HEK293T (cell line): ENCODE measurements at regions not wholly inside any gene's neighbourhood (a gene's known extent, or its start where the extent isn't known, plus 50 kb on each side); places are given as distances from the start of the nearest gene placed in this dataset.
"Not testable (repeated sequence)": the region's sequence is repeated elsewhere in the genome, so short reads cannot be mapped to it uniquely, and the experiment has no call there.

Experiments used
- CTCF ChIA-PET: fragments of 350-600 bp; formaldehyde crosslinking; extraction: SDS; loops from one replicate; lab custom pipeline; 2021; ENCODE audit warnings: antibody characterized with exemption, inconsistent platforms; lab: Yijun Ruan, JAX
- POLR2A ChIA-PET: fragments of 350-600 bp; formaldehyde crosslinking; extraction: SDS; loops from one replicate; lab custom pipeline; 2020; ENCODE audit warnings: antibody characterized with exemption, inconsistent platforms; lab: Yijun Ruan, JAX
- DNase-seq: peaks from one replicate; pipeline ENCODE4 v3.0.0; 2012; ENCODE audit warnings: mixed read lengths; ENCODE audit errors: extremely low spot score
- ARNT ChIP-seq: fragments of 450-650 bp; IDR thresholded peaks from 2 replicates; pipeline ENCODE4 v1.6.1; 2017; ENCODE audit warnings: mild to moderate bottlenecking
- BHLHE40 ChIP-seq: fragments of 450-650 bp; IDR thresholded peaks from 2 replicates; pipeline ENCODE4 v1.6.1; 2016; ENCODE audit warnings: mild to moderate bottlenecking, moderate library complexity, borderline replicate concordance
- CTBP1 ChIP-seq: fragments of 450-650 bp; IDR thresholded peaks from 2 replicates; pipeline ENCODE4 v1.6.1; 2016; ENCODE audit warnings: borderline replicate concordance
- ELF4 ChIP-seq: fragments of 450-650 bp; IDR thresholded peaks from 2 replicates; pipeline ENCODE4 v1.6.1; 2017; ENCODE audit warnings: antibody characterized with exemption
- FOXA1 ChIP-seq: fragments of 450-650 bp; IDR thresholded peaks from 2 replicates; pipeline ENCODE4 v1.6.1; 2016; ENCODE audit warnings: mild to moderate bottlenecking
- FOXK2 ChIP-seq: fragments of 450-650 bp; IDR thresholded peaks from 2 replicates; pipeline ENCODE4 v1.6.1; 2016; ENCODE audit warnings: mild to moderate bottlenecking
- FOXM1 ChIP-seq: fragments of 450-650 bp; IDR thresholded peaks from 2 replicates; pipeline ENCODE4 v1.6.1; 2017; ENCODE audit warnings: mild to moderate bottlenecking, borderline replicate concordance
- HDGF ChIP-seq: fragments of 450-650 bp; IDR thresholded peaks from 2 replicates; pipeline ENCODE4 v1.6.1; 2017; ENCODE audit warnings: antibody characterized with exemption, borderline replicate concordance
- L3MBTL2 ChIP-seq: fragments of 450-650 bp; conservative IDR thresholded peaks from 2 replicates; pipeline ENCODE4 v1.6.1; 2016; ENCODE audit warnings: mild to moderate bottlenecking
- LEF1 ChIP-seq: fragments of 450-650 bp; IDR thresholded peaks from 2 replicates; pipeline ENCODE4 v1.6.1; 2017; ENCODE audit warnings: mild to moderate bottlenecking, borderline replicate concordance
- NFRKB ChIP-seq: fragments of 450-650 bp; IDR thresholded peaks from 2 replicates; pipeline ENCODE4 v1.6.1; 2016; ENCODE audit warnings: mild to moderate bottlenecking, moderate library complexity
- SP1 ChIP-seq: fragments of 450-650 bp; IDR thresholded peaks from 2 replicates; pipeline ENCODE4 v1.6.1; 2017
- SUZ12 ChIP-seq: fragments of 450-650 bp; IDR thresholded peaks from 2 replicates; pipeline ENCODE4 v1.6.1; 2016; ENCODE audit warnings: mild to moderate bottlenecking
- TARDBP ChIP-seq: fragments of 450-650 bp; IDR thresholded peaks from 2 replicates; pipeline ENCODE4 v1.6.1; 2016
- ZNF384 ChIP-seq: fragments of 450-650 bp; IDR thresholded peaks from 2 replicates; pipeline ENCODE4 v1.6.1; 2016
- TF ChIP-seq, protein P1 (sequence below): fragments of 450-650 bp; IDR thresholded peaks from 2 replicates; pipeline ENCODE4 v1.6.1; 2016

- CTCF ChIA-PET, result no interaction called here
- POLR2A ChIA-PET, result no interaction called here
- no peak for TF ChIP-seq NFRKB
- no peak for TF ChIP-seq TARDBP
- TF ChIP-seq LEF1, result no peak
- TF ChIP-seq FOXK2, result no peak
- no peak for TF ChIP-seq ZNF384
- TF ChIP-seq BHLHE40, result no peak
- TF ChIP-seq FOXA1, result no peak
- TF ChIP-seq FOXM1, result no peak
- no peak for TF ChIP-seq HDGF
- no peak for TF ChIP-seq L3MBTL2
- TF ChIP-seq, protein P1, sequence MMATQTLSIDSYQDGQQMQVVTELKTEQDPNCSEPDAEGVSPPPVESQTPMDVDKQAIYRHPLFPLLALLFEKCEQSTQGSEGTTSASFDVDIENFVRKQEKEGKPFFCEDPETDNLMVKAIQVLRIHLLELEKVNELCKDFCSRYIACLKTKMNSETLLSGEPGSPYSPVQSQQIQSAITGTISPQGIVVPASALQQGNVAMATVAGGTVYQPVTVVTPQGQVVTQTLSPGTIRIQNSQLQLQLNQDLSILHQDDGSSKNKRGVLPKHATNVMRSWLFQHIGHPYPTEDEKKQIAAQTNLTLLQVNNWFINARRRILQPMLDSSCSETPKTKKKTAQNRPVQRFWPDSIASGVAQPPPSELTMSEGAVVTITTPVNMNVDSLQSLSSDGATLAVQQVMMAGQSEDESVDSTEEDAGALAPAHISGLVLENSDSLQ, result no peak
- no peak for TF ChIP-seq ELF4
- no peak for TF ChIP-seq SP1
- no peak for DNase-seq
Observed at GRCh38 chr10:30529373-30529998, 95.5 kb downstream of the MAP3K8 start.

DNA sequence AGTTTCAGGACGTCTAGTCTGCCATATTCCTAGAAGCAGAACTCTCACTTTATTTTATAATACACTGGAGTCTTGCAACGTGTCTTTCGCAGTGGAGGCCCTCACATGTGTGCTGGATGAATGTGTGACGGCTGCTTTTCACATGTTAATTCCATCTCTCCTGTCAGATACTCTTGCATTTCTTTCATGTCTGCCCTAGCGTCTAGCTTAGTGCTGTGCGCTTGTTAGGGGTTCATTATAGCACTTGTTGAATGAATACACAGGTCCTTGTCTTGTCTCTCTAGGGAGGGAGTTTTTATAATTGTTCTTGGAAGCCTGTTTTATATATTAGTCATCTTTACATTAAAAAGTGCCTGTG is 94.4 kb downstream of the MAP3K8 start:
- TF ChIP-seq TARDBP (no peak), CTBP1 (no peak), FOXA1 (no peak), ARNT (no peak), L3MBTL2 (no peak), ELF4 (no peak), HDGF (no peak), LEF1 (no peak), SP1 (no peak), FOXK2 (no peak), ZNF384 (no peak), BHLHE40 (no peak), NFRKB (no peak), FOXM1 (no peak), SUZ12 (no peak)
- TF ChIP-seq, protein P1, result no peak
- ChIA-PET CTCF (no interaction called here), POLR2A (no interaction called here)
- DNase-seq, result no peak

GRCh38 chr10:30527623-30528428 is 93.8 kb downstream of the MAP3K8 start:
- no peak for DNase-seq
- POLR2A ChIA-PET, result interaction anchor here (0.8 kb wide), 1 partner anchor 9 kb away, joined by 3 read pairs; no protein-coding TSS in a partner anchor
- CTCF ChIA-PET, result no interaction called here
- TF ChIP-seq L3MBTL2 (no peak), HDGF (no peak), TARDBP (no peak), SP1 (no peak), FOXK2 (no peak), ELF4 (no peak), ARNT (no peak), ZNF384 (no peak), CTBP1 (no peak), BHLHE40 (no peak), FOXA1 (no peak), FOXM1 (no peak), SUZ12 (no peak), LEF1 (no peak)
- TF ChIP-seq, protein P1, result no peak

GRCh38 chr10:30522661-30523078 is 88.7 kb downstream of the MAP3K8 start:
- CTCF ChIA-PET, result interaction anchor here (0.6 kb wide), 2 partner anchors 111 to 117 kb away, joined by 4 to 5 read pairs; no protein-coding TSS in a partner anchor
- POLR2A ChIA-PET, DNase-seq: not testable (repeated sequence)

GRCh38 chr10:30518907-30519306 is 84.9 kb downstream of the MAP3K8 start:
- TF ChIP-seq FOXK2 (no peak), ARNT (no peak), SP1 (no peak), CTBP1 (no peak), FOXA1 (no peak), HDGF (no peak), NFRKB (no peak), ELF4 (no peak), LEF1 (no peak)
- TF ChIP-seq, protein P1, result no peak
- ChIA-PET POLR2A (no interaction called here), CTCF (interaction anchor here (0.7 kb wide), 1 partner anchor 141 kb away, joined by 4 read pairs; no protein-coding TSS in a partner anchor)
- no peak for DNase-seq
